CD4-positive, alpha-beta T cell (primary cell): ENCODE measurements at regions not wholly inside any gene's neighbourhood (a gene's known extent, or its start where the extent isn't known, plus 50 kb on each side); places are given as distances from the start of the nearest gene placed in this dataset.

ENCODE experiments used
- ATAC-seq: fragments of 200-7000 bp; cut with Tn5 transposase; one replicate; pipeline ENCODE4 v1.10.0; 2022; ENCODE audit warnings: mild to moderate bottlenecking; ENCODE audit not compliant: poor library complexity
- CTCF ChIA-PET: fragments of 350-600 bp; sonication (Branson Sonifier 250); formaldehyde crosslinking; loops from one replicate; lab custom pipeline; 2021; ENCODE audit warnings: antibody characterized with exemption, inconsistent platforms; lab: Charles Lee
- POLR2A ChIA-PET: fragments of 350-600 bp; sonication (Branson Sonifier 250); formaldehyde crosslinking; loops from one replicate; lab custom pipeline; 2021; ENCODE audit warnings: antibody characterized with exemption, inconsistent platforms; lab: Charles Lee
- DNase-seq, 14 experiments: peaks; one replicate each; pipeline ENCODE4 v3.0.0-alpha.2; 2013 to 2020; ENCODE audit warnings: mixed read lengths in 2 of 14
- H3K27ac ChIP-seq, 2 donors: one replicate each; pipeline versions ENCODE4 v1.5.1 to v1.7.0; 2013; ENCODE audit warnings: low read length in 2 of 2, low read depth in 1 of 2, mild to moderate bottlenecking in 1 of 2
- H3K27me3 ChIP-seq, 2 experiments: 1 replicate in 1 of 2; 2 replicates in 1 of 2; pipeline versions ENCODE4 v1.6.1 to v1.7.0; 2013; ENCODE audit warnings: low read length in 2 of 2, control low read depth in 1 of 2, mild to moderate bottlenecking in 1 of 2, moderate library complexity in 1 of 2; ENCODE audit not compliant: insufficient read depth in 2 of 2, control insufficient read depth in 1 of 2
- H3K36me3 ChIP-seq: one replicate; pipeline ENCODE4 v1.6.1; 2013; ENCODE audit warnings: low read length, control low read depth; ENCODE audit not compliant: insufficient read depth
- H3K4me1 ChIP-seq: one replicate; pipeline ENCODE4 v1.6.1; 2013; ENCODE audit warnings: low read length, control low read depth; ENCODE audit not compliant: insufficient read depth
- H3K4me3 ChIP-seq: one replicate; pipeline ENCODE4 v1.5.1; 2013; ENCODE audit warnings: mild to moderate bottlenecking, low read length, moderate library complexity
- H3K9me3 ChIP-seq, 2 experiments: 1 replicate in 1 of 2; 2 replicates in 1 of 2; pipeline versions ENCODE4 v1.6.1 to v1.7.0; 2013; ENCODE audit warnings: low read length in 2 of 2, mild to moderate bottlenecking in 2 of 2, control low read depth in 1 of 2, moderate library complexity in 1 of 2; ENCODE audit not compliant: control insufficient read depth in 1 of 2, insufficient read depth in 1 of 2
- H3K27ac Mint-ChIP-seq: one replicate; pipeline ENCODE4 v1.8.0; 2020; ENCODE audit warnings: mixed read lengths
- H3K27me3 Mint-ChIP-seq: one replicate; pipeline ENCODE4 v1.8.0; 2021; ENCODE audit warnings: mixed read lengths
- H3K36me3 Mint-ChIP-seq: one replicate; pipeline ENCODE4 v1.8.0; 2021; ENCODE audit warnings: low read depth, mixed read lengths
- H3K4me1 Mint-ChIP-seq: one replicate; pipeline ENCODE4 v1.8.0; 2021; ENCODE audit warnings: low read depth, mixed read lengths
- H3K4me3 Mint-ChIP-seq: one replicate; pipeline ENCODE4 v1.8.0; 2020; ENCODE audit warnings: mild to moderate bottlenecking, mixed read lengths
- H3K9me3 Mint-ChIP-seq: one replicate; pipeline ENCODE4 v1.8.0; 2020; ENCODE audit warnings: mixed read lengths
- intact Hi-C, 2 experiments: fragments of 100-400 bp; cut with DNase I in 1 of 2; cut with micrococcal nuclease in 1 of 2; formaldehyde crosslinking; loops; one replicate each; pipeline versions ENCODE4 v1.15.1 to v1.9.0; 2023 to 2025; cut with DNase I, micrococcal nuclease
- TF ChIP-seq, protein P1 (sequence below): fragments of 200-600 bp; IDR thresholded peaks from one replicate; pipeline ENCODE4 v1.8.0; 2022; ENCODE audit warnings: antibody characterized with exemption, mild to moderate bottlenecking

DNA sequence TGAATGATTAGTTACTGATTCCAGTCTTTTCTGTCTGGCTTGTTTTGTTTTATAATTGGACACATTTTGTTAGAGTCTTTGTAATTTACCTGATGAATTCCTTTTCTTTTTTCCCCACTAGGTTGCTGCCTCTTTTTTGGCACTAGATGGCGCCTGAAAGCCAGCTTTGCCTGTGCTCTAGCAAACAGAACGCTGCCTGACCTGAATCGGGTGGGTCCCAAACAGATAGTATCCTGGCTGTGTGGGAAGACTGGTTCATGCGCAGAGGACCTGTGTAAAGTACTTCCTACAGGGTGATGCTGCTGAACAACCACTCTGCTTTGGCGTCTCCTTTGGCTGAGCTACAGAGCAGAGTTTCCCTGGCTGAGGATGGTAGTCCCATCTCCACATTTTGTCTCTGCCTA lies 288.2 kb downstream of the IKZF2 start:
- Histone ChIP-seq H3K4me1 (no peaks in the 10 kb centered on the region), H3K4me3 (no peak overlapping the region), H3K36me3 (no peaks in the 10 kb centered on the region), H3K27ac (no peak overlapping the region), H3K27me3 (no peaks in the 10 kb centered on the region), H3K9me3 (peaks cover 6 to 17% of the 10 kb centered on the region in 2 experiments)
- no peak overlapping the region for H3K27ac Mint-ChIP-seq
- POLR2A ChIA-PET = no interaction called here
- no peak for ATAC-seq
- intact Hi-C loops = loop anchor here in 1 of 2 experiments (10.0 kb wide), 1 partner anchor 292 kb away; the partner anchor contains the start of gene IKZF2
- H3K9me3 Mint-ChIP-seq = peaks cover 13% of the 10 kb centered on the region
- no peaks in the 10 kb centered on the region for H3K4me1 Mint-ChIP-seq
- CTCF ChIA-PET = no interaction called here
- peak in 3 of 14 experiments; percentile 13 to 21 (median 18) for DNase-seq
- H3K27me3 Mint-ChIP-seq = no peaks in the 10 kb centered on the region
- H3K4me3 Mint-ChIP-seq = no peak overlapping the region
- TF ChIP-seq, protein P1, sequence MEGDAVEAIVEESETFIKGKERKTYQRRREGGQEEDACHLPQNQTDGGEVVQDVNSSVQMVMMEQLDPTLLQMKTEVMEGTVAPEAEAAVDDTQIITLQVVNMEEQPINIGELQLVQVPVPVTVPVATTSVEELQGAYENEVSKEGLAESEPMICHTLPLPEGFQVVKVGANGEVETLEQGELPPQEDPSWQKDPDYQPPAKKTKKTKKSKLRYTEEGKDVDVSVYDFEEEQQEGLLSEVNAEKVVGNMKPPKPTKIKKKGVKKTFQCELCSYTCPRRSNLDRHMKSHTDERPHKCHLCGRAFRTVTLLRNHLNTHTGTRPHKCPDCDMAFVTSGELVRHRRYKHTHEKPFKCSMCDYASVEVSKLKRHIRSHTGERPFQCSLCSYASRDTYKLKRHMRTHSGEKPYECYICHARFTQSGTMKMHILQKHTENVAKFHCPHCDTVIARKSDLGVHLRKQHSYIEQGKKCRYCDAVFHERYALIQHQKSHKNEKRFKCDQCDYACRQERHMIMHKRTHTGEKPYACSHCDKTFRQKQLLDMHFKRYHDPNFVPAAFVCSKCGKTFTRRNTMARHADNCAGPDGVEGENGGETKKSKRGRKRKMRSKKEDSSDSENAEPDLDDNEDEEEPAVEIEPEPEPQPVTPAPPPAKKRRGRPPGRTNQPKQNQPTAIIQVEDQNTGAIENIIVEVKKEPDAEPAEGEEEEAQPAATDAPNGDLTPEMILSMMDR = no peak
- peaks cover 7% of the 10 kb centered on the region for H3K36me3 Mint-ChIP-seq

DNA sequence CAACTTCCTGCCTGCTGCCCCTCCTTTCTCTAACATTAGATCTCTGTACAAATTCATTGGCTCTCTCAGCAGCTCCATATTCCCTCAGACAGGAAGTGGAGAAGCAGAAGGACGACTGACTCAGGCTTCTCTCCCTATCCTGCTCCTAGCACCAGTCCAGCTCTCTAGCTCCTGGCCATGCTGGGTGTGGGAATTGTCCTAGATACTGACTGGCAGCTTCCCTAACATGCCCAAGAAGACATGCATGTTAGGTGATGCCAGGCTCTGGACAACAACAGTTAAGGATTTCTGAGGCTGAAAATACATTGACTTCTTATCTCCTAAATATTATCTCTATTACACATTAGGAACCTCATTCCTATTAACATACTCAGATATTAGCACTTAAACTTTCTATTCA lies 292.9 kb downstream of the IKZF2 start:
- Histone ChIP-seq H3K27me3 (no peaks in the 10 kb centered on the region), H3K9me3 (peaks cover 5 to 13% of the 10 kb centered on the region in 2 experiments), H3K4me1 (no peaks in the 10 kb centered on the region), H3K4me3 (no peak overlapping the region), H3K36me3 (no peaks in the 10 kb centered on the region), H3K27ac (no peak overlapping the region)
- no peak overlapping the region for H3K27ac Mint-ChIP-seq
- H3K4me1 Mint-ChIP-seq = no peaks in the 10 kb centered on the region
- POLR2A ChIA-PET = no interaction called here
- DNase-seq = no peak
- no peaks in the 10 kb centered on the region for H3K27me3 Mint-ChIP-seq
- H3K9me3 Mint-ChIP-seq = peaks cover 8% of the 10 kb centered on the region
- intact Hi-C loops = no loop called here
- ATAC-seq = no peak
- H3K4me3 Mint-ChIP-seq = no peak overlapping the region
- TF ChIP-seq, protein P1 = no peak
- peaks cover under 1% of the 10 kb centered on the region for H3K36me3 Mint-ChIP-seq
- CTCF ChIA-PET = no interaction called here

DNA sequence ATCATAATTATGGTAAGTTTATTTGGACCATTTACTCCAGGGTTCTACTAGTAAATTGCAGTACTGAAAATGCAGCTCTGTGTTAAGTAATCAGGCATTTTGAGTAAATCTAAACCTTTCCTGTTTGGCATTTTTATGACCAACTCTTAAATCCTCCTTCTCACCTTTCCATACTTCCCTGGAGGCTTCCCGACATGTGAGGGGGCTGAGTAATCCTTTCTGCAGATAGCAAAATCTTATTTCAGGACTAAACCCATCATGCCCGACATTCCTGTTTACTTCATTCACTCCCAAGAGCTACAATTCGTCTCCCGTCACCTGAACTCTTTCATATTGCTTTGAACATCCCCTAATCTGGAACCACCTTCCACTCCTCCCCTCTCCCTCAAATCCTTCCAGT lies 296.6 kb downstream of the IKZF2 start:
- H3K4me3 ChIP-seq = no peak overlapping the region
- ChIA-PET CTCF (no interaction called here), POLR2A (no interaction called here)
- DNase-seq (no peak), ATAC-seq (no peak)
- intact Hi-C loops = no loop called here
- no peaks in the 10 kb centered on the region for H3K36me3 Mint-ChIP-seq
- H3K9me3 ChIP-seq = no peaks in the 10 kb centered on the region
- no peaks in the 10 kb centered on the region for H3K36me3 ChIP-seq
- TF ChIP-seq, protein P1 = no peak
- H3K4me3 Mint-ChIP-seq = no peak overlapping the region
- no peak overlapping the region for H3K27ac ChIP-seq
- H3K27ac Mint-ChIP-seq = no peak overlapping the region
- no peaks in the 10 kb centered on the region for H3K27me3 Mint-ChIP-seq
- H3K27me3 ChIP-seq = no peaks in the 10 kb centered on the region
- no peaks in the 10 kb centered on the region for H3K4me1 ChIP-seq
- no peaks in the 10 kb centered on the region for H3K9me3 Mint-ChIP-seq
- H3K4me1 Mint-ChIP-seq = no peaks in the 10 kb centered on the region
